ENCODE measurements at regions not wholly inside any gene's neighbourhood (a gene's known extent, or its start where the extent isn't known, plus 50 kb on each side); places are given as distances from the start of the nearest gene placed in this dataset.

GRCh38 chr21:28142697-28143096, 850.0 kb downstream of the LTN1 start:
- no peak for TF ChIP-seq EZH2phosphoT487 (IDR thresholded peaks at IDR 0.05; ENCODE audit: unreplicated experiment)
- no peak for TF ChIP-seq ETS1 (IDR thresholded peaks at IDR 0.05)
- no peak for TF ChIP-seq STAT1 (IDR thresholded peaks at IDR 0.05; ENCODE audit: unreplicated experiment)
- TF ChIP-seq ZNF331 (CRISPR knock-in tag; IDR thresholded peaks at IDR 0.05; ENCODE audit: low read depth), result no peak
- TF ChIP-seq EZH2 (IDR thresholded peaks at IDR 0.05; ENCODE audit: low read depth, unreplicated experiment), result no peak
- no peak for TF ChIP-seq NANOG (IDR thresholded peaks at IDR 0.05; ENCODE audit: borderline replicate concordance)
- TF ChIP-seq ZNF462 (CRISPR knock-in tag; IDR thresholded peaks at IDR 0.05), result no peak
- no peak for TF ChIP-seq JUNB (IDR thresholded peaks at IDR 0.05; ENCODE audit: unreplicated experiment)
- no peak for TF ChIP-seq CREB1 (CRISPR knock-in tag; IDR thresholded peaks at IDR 0.05; ENCODE audit: low read depth)
- TF ChIP-seq CTCF (conservative IDR thresholded peaks at IDR 0.05; ENCODE audit: low read depth in 2 of 2), result no peak
- TF ChIP-seq ZNF114 (CRISPR knock-in tag; IDR thresholded peaks at IDR 0.05), result no peak
- TF ChIP-seq REST (IDR thresholded peaks at IDR 0.05; ENCODE audit: unreplicated experiment), result no peak
- no peak for TF ChIP-seq POLR2AphosphoS5 (IDR thresholded peaks at IDR 0.05; ENCODE audit: low read depth)
- no peaks in the 10 kb centered on the region for H3F3A ChIP-seq (replicated peaks; ENCODE audit: low read depth)
- no peak overlapping the region for H3K27ac ChIP-seq (ENCODE audit: low read depth)
- no peak overlapping the region for H3K4me2 ChIP-seq
- 0 out of 2 replicates have a peak, but pooled peaks cover 3% of the 10 kb centered on the region for H3K9me2 ChIP-seq (ENCODE audit: insufficient read depth)
- H3K4me1 ChIP-seq (ENCODE audit: insufficient read depth), result no peaks in the 10 kb centered on the region
- Mint-ChIP-seq H3K36me3 (ENCODE audit: low read depth) (no peaks in the 10 kb centered on the region), H3K4me3 (no peak overlapping the region), H3K27ac (no peak overlapping the region), H3K27me3 (ENCODE audit: insufficient read depth, low read depth, poor library complexity) (no peaks in the 10 kb centered on the region), H3K4me1 (no peaks in the 10 kb centered on the region), H3K9me3 (peaks cover 4% of the 10 kb centered on the region; the same call in 2 of the 3 replicates)
- no peaks in the 10 kb centered on the region for H4K20me1 ChIP-seq (replicated peaks; ENCODE audit: insufficient read depth)
- no peak overlapping the region for H3K4me3 ChIP-seq
- DNase-seq (ENCODE audit: low spot score), result no peak
- ATAC-seq, result no peak
- no peaks in the 10 kb centered on the region for H3K79me2 ChIP-seq (replicated peaks; ENCODE audit: insufficient read depth)
- no peaks in the 10 kb centered on the region for H3K27me3 ChIP-seq (ENCODE audit: insufficient read depth)
- H2AFZ ChIP-seq, result 0 out of 2 replicates have a peak overlapping the region, but pooled peaks have one; percentile 4
- peaks cover 4% of the 10 kb centered on the region; the same call in 1 of the 2 replicates for H3K36me3 ChIP-seq (ENCODE audit: insufficient read depth)

Data from GM23338 (cell line).